ENCODE measurements at regions not wholly inside any gene's neighbourhood (a gene's known extent, or its start where the extent isn't known, plus 50 kb on each side); places are given as distances from the start of the nearest gene placed in this dataset.

DNA sequence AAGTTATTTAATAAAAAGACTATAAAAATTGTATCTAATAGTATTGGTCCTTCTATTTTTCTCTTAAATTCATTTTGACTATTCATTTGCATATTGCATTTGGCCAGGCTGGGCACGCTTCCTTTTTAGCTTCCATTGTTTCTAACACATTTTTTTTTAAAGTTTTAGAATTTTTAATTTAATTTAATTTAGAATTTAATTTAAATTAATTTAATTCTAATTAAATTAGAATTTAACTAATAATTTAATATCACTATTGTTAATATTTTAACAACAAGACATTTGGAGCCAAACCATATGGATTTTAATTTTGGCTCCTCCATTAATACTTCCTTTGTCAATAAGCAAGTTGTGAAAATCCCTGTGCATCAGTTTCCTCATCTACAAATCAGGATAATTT is 856.9 kb upstream of the SEL1L start:
- no peak for DNase-seq

DNA sequence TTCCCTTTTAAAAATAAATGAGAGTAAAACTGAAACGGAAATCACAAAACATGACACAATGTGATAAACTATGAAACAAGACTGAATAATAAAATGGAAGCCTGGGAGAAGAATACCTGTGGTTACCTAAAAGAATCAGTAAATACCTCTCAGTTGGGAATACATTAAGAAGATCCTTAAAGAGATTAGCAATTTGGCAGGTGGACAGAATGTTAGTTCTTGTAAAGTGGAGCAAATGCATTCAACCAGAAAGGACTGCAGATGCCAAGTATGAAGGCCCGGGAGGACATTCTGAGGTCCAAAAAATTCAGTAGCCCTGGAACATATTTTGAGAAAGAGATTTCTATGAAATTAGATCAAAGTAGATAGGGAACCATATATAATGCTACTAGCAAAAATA is 861.3 kb upstream of the SEL1L start:
- no peak for DNase-seq

DNA sequence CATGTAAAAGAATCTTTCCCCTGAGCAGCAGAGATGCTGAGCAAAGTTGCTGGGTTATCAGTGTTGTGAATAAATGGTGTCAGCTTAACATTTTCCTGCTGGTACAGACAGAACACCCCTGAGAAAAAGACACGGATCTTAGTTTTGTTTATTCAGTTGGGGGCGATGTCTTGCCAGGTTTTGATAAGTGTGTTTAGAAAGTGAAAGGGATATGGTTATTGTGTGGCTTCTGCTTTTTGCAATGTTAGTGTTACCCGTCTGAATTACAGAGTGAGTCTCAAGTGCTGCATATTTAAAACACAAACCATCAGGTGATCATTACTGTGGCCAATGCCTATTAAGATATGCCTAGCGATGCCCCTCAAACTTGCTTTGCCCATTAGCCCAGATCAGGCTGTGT is 864.6 kb upstream of the SEL1L start:
- no peak for DNase-seq

DNA sequence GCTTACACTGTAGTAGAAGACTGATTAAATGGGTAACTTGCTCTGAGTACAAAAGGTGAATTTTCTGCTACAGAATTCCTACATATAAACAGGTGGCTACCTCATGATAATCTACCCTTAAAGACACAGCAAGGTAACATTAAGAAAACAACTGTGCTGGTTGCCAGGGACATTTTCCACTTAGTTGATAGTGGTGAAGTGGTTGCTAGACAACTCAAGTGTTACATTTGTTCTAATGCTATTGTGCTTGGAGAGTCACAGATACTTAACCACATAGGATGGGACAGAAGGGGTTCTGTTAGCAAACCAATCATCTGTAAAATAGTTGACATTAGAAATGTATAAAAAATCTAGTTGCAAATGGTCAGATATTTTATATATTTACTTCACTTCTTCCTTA is 870.3 kb upstream of the SEL1L start:
- no peak for DNase-seq

DNA sequence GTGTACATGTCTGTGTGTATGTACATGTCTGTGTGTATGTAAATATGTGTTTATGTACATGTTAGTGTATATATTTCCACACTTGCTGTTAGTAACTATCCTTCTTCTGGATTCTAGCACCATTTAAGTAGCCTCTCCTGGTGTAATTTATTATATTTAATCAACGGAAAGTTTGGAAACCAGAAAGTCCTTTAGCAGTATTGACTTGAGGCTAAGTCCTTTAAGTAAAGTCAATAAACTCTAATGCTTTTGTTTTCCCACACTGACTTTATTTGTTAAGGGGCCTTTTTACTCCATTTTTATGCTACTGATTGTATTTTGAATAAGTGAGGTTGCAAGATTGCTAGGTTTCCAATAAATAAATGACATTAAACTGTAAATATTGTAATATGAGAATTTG is 876.4 kb upstream of the SEL1L start:
- DNase-seq, result no peak

DNA sequence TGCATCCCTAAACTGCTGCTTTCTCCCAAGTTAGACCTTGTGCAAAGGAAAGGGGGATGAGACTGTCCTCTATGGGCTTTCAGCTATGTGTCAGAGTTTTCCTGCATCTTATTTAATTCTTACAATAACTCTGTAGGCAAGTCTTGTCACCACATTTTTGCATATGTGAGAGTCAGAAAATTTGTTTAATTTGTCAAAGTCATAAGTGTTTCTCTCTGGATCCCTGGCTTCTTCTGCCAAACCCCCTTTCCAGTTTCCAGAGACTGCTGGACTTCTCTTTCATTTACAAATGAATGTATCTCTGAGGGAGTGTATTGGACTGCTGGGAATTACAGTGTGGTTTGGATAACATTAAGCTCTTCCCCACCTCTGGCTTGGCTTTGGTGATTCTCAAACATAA is 877.6 kb upstream of the SEL1L start:
- DNase-seq, result no peak

DNA sequence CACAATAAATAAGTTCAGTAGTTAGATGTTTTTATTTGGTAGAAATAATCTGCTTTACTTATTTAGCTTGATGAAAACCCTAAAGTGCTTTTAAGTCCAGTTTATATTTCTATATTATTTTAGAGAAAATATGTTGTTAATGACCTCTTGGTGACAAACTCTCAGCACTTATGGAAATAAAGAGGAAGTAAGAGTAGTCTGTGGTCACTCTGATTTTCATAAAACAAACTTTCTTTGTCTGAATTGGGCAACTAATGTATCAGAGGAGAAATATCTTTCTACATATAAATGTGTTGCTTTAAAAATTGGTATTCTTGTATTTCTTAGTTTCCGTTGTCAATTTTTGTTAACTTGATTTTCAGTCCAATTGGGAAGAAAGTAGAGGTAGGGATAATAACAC is 878.9 kb upstream of the SEL1L start:
- no peak for DNase-seq

DNA sequence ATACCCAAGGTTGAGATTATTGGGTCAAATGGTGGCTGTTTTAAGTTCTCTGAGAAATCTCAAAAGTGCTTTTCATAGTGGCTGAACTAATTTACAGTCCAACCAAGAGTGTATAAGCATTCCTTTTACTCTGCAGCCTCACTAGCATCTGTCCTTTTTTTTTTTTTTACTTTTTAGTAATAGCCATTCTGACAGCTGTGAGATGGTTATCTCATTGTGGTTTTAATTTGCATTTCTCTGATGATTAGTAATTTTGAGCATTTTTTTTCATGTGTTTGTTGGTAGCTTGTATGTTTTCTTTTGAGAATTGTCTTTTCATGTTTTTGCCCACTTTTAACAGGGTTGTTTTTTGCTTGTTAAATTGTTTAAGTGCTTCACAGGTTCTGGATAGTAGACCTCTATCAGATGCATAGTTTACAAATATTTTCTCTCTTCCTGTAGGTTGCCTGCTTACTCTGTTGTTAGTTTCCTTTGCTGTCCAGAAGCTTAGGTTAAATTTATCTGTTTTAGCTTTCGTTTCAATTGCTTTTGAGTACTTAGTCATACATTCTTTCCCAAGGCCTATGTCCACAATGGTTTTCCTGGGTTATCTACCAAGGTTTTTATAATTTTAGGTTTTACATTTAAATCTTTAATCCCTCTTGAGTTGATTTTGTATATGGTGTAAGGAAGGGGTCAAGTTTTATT is 881.3 kb upstream of the SEL1L start:
- no peak for DNase-seq

DNA sequence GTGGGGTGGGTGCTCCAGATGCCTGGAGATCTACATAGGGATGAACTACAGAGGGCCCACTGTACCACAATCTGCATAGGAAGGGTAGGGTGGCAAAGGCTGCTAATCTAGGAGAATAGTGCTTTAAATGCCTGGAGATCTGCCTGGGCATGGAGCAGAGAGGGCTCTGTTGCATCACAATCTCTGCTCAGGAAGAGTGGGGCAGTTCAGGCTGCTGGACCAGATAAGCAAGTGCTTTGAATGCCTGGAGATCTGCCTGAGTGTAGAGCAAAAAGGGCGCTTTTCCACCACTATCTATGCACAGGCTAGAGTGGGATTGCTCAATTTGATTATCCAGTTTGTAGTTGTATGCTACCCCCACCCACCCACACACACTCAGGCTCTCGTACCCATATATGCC is 886.3 kb upstream of the SEL1L start:
- no peak for DNase-seq

DNA sequence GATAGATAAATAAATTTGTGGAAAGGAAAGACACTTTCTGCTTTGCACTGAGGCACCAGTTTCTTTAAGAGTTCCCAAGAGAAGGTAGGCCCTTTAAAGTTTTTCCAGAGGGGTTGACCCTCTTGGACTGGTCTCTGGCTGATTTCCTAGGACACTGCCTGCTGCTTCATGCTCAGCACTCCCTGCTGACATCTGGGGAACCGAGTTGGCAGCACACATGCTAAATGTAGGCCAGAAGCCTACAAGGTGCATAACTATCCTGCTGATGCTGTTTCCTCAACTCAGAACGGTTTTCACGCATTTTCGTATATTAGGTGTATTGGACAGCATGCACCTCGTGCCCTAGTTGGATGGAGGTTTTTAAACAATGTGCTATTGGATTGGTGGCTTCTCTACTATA is 887.2 kb upstream of the SEL1L start:
- no peak for DNase-seq

DNA sequence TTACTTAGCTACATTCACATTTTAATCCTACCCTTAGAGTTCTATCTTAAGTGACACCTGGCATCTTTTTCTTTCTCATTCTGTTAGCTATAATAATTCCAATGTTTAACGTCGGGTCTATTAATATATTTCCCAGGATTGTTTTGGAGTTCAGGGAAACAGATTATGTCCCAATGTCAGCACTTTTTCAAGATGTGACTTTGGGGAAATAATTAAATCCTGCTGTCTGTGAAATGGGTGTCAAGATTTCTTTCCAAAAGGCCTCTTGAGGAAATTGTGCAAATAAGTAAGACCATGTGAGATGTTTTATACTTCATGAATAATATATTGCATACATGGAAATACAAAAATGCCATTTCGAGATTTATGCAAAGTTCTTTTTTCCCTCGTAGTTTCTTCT is 887.6 kb upstream of the SEL1L start:
- no peak for DNase-seq

DNA sequence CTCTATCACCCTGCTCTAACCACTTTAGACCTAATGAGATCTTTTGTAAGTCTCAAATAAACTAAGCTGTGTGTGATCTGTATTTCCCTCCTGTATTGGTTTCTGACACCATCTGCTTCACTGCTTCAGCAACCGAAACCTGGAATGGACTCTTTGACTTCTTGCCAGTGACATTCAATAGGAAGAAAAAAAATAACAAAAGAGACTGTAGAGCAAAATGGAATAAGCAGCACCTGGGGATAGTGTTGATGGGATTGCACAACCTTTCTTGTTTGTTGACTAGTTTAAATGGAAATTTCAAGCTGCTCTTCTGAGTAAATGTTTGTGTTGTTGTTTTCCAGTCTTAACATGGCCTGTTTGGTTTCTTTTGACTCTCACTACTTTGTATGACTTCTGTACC is 888.6 kb upstream of the SEL1L start:
- DNase-seq, result no peak

DNA sequence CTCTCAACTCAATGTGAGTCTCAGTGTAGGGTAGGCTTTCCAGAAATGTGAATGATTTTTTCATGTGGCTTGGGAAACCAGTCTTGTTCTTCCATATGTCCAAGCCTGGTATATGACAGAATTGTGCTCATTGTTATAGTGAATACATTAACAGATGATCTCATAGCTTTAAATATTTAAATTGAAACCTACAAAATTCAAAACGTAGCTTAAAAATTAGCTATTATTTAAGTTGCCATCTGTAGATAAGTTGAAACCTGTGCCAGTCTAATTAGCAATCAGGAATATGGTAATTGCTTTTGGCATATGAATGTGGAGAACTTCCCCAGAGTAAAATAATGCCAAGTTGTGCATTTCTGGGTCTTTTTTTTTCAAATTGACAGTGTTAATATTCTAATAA is 891.6 kb upstream of the SEL1L start:
- DNase-seq, result no peak

DNA sequence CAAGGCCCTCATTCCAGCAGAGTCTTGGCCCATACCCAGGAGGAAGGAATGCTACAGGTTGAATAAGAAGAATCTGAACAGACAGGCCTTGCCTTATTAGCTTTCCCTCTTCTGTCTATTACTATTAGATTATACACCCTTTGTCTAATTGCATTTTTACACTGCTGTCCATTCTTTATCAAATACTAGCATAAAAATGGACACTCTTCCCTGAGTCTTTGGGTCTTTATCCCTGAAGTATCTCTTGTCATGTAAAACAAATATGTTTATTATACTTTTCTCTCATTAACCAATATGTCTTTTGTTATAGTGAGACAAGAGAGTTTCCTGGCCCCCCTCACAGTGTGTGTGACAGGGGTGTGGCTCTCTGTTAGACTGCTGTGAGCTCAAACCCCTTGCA is 897.4 kb upstream of the SEL1L start:
- DNase-seq, result no peak

DNA sequence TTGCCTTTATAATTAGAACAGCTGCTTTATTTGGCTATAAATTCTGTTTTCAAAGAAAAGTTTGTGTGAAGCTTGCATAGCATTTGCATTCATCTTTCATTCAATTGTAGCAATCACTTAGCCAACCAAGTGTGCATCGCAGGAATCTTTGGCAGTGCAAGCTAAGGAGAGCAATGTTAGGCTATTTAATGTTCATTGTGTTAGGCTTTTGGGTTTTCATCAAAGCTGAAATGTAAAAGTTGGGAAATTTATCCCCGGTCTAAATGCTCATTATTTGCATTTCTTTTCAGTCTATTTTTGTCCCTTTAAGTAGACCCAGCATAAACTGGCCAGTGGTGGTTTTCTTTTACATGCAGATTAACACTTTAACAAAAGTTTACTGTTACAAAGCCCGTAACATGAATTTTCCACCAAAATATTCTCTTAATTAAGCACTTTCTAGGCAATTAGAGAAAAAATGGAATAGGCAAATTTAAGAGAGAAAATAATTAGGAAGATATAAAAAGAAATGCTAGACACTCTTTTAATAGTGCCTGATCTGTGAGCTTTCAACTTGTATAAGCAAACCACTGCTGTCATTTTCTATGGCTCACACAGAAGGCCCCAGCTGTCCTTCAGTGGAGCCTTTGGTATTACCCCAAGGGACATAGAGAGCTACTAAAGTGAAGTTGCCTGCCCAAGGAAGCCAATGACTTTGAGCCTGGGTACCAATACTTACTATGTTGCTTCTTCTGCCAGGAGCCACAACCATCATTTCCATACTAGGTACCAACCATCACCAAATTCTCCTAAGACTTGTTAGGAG is 898.9 kb upstream of the SEL1L start:
- no peak for DNase-seq

DNA sequence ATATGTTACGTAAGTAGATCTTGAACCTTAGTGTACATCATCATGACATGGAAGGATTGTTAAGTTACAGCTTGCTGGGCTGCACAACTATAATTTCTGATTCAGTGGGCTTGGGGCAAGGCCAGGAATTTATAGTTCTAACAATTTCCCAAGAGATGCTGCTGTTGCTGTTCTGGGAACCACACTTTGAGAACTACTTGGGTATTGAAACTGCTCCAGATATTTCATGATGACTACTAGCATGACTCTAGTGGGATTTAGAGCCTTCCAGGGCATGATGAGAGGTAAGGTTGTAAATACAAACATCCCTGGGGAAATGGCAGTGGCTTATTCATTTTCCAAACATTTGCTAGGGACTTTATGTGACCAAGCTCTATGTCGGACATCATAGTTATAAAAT is 904.8 kb upstream of the SEL1L start:
- no peak for DNase-seq

DNA sequence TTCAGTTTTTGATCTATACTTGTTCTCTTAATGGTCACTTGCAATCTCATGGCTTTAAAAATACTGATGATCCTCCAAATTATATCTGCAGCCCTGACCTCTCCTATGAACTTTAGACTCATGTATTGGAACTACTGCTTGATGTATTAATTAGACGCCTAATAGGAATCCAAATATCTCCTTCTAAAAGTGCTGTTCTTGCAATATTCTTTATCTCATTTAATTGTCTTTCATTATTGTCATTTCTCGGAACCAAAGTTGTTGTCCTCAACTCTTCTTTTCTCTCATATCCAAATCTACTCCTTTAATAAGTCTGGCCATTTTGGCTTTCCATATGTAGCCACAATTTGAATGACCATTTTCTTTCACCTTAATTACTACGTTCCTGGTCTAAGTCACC is 907.6 kb upstream of the SEL1L start:
- DNase-seq, result no peak

DNA sequence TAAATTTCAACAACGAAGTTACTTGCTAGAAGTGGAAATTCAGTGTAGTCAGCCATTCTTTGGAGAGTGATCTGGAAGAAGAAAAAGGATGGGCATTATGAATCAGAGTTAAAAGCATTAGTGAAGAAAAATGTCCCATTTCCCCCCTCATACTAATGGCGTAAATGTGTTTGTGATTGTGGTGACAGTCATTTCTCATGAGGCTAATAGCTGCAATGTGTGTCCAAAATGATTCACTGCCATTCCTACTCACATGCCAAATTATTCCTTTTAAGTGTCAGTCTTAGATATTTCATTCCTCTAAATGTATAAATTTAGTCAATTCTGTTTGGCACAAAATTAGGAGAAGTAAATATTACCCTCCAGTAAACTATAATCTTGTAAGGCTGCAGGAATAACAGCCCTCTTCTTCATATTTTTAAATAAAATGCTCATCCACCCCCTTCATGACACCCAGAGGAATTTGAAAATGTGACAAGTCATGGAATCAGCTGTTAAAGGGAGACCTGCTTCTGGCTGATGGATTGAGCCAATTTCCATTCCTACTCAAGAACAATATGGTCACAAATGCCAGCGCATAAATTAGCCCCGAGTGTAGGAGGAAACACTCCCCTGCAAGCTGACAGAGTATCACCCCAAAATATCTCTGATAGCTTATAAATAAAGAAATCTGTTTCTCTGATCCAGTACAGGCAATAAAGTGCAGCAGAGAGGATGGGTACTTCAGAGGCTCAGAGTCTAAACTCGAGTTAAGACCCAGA is 912.3 kb upstream of the SEL1L start:
- DNase-seq, result no peak

DNA sequence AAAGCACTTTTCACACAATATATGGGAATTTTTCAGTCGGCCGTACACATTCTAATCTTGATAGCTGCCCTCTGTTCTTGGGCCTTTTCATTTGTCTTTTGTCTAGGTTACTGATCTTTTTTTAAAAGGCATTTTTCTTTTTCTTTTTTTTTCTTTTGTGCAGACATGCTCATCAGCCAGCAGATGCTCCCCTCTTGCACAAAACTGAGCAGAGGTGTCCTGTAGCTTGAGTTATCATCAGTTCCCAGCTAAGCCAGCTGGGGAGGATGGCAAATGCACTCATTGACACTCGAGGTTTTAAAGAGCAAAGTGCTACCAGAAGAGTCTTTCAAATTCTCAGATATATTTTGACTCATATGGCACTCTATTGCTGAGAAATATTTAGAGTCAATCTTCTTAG is 913.9 kb upstream of the SEL1L start:
- no peak for DNase-seq

DNA sequence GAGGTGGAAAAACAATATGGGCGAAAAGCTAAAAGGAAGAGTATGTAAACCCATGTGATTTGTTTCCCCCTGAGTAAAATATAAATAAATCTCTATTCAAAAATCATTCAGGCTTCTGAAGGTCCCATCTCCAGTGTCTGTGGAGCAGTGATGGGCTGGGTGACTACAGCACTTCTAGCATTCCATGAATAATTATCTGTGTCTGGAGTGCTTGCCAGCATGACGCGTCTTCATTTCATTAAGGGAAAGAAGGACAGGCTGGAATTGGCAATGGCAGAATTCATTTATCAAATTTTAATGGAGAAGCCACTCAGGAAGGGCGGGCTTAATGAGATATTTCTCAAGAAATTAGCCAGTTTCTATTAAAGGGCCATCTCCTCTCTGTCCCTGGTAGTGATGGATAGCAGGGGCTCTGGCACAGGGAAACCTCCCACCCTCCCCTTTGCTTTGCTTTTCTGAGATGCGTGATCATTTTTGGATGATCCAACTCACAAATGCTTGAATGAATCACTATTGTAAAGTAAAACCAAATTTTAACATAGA is 916.3 kb upstream of the SEL1L start:
- no peak for DNase-seq

DNA sequence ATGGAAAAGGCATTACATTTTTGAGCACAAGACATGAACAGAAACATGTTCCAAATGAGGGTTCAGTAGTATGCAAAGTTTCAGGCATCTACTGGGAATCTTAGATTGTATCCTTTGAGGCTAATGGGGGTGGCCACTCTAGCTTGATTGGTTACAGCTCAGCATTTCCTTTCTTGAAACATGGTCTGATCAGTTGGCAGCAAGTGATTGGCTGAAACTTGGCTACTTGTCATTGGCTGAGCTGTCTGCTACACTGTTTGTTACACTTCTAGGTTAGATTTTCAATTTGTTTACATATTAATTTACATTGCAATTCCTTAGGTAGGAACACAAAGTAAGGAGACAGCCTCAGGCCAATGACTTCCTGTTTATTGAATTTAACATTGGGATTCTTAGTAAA is 918.0 kb upstream of the SEL1L start:
- no peak for DNase-seq

DNA sequence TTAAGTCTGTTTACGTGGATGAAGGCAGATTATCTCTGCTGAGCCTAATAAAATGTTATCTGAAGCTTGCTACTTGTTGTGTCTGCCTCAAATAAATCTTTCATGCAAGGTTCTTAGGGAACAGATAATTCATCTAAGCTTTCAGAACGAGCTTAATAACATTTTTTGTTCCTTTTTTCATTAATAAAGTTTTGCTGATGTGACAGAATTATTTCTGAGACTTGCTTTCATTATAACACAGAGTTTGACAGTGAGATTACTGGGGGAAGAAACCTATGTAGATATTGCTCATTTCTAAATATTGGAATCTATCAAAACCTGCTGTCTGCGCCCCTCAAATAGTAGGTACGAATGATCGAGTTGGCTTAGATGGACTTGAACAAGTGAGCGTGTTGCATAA is 948.7 kb upstream of the SEL1L start:
- DNase-seq, result no peak

DNA sequence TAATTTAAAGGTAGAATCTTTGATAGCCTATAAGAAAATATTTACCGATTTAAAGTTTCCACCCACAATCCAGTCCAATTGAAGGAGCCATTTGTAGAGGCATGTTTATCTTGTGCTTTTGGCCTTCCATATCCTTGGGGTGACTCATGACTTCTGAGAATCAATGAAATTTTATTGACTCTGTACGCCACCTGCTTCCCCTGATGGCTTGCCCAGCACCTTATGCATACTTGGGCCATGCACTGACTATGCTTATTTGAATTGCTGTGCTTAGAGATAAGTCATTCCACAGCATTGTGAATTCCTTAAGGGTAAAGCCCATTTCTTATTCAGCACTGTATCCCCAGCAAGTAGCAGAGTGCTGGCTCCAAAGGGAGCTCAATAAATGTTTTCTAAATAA is 954.8 kb upstream of the SEL1L start:
- DNase-seq, result no peak

DNA sequence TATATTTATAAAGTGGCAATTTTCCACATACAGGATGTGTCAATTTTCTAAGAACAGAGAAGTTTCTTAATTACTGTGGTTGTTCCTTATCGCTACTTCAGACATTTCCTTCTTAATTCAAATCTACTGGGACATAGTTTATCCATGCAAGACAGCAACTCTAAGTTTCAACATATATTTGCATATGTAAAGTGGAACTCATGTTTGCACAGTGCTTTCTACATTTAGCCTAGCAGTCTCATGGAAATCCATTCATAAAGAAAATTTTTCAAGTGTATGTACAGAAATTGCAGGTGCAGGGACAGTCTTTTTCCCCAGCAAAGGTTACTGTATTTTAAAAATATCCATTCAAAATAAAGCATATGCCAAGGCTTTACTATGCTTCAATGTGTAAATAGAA is 956.7 kb upstream of the SEL1L start:
- DNase-seq, result no peak
